ENCODE measurements at regions not wholly inside any gene's neighbourhood (a gene's known extent, or its start where the extent isn't known, plus 50 kb on each side); places are given as distances from the start of the nearest gene placed in this dataset.

DNA sequence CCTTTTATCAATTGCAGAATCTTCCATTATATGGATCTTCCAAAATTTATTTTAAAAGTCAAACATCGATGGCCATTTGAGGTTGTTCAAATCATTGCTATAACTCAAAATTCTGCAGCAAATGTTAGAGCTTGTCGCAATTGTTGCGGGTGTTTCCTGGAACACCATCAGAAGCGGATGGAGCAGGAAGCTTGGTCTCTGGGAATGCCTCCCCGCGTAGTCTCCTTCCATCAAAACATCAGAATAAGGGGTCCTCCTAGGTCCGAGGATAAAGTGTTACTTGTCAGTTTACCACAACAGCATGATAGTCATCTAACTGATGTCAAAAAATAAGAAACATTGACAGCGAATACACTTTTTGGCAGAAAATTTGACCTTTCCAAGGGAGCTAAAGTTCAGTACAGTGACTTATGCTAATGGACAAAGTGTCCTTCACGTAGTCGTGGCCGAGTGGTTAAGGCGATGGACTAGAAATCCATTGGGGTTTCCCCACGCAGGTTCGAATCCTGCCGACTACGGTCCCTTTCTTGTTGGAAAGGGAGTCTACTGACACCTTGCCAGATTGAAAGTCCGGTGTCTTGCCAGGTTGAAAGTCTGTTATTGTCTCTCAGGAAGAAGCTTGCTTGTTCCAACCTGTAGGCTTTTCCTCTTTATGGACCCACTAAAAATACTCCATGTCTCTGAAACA lies 59.0 kb upstream of the ZNF184 start:
- TF ChIP-seq RAD21 (IDR thresholded peaks at IDR 0.05) = no peak
- TF ChIP-seq, protein P1, sequence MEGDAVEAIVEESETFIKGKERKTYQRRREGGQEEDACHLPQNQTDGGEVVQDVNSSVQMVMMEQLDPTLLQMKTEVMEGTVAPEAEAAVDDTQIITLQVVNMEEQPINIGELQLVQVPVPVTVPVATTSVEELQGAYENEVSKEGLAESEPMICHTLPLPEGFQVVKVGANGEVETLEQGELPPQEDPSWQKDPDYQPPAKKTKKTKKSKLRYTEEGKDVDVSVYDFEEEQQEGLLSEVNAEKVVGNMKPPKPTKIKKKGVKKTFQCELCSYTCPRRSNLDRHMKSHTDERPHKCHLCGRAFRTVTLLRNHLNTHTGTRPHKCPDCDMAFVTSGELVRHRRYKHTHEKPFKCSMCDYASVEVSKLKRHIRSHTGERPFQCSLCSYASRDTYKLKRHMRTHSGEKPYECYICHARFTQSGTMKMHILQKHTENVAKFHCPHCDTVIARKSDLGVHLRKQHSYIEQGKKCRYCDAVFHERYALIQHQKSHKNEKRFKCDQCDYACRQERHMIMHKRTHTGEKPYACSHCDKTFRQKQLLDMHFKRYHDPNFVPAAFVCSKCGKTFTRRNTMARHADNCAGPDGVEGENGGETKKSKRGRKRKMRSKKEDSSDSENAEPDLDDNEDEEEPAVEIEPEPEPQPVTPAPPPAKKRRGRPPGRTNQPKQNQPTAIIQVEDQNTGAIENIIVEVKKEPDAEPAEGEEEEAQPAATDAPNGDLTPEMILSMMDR (IDR thresholded peaks at IDR 0.05; ENCODE audit: low read depth, low read length, missing input control) = no peak
- TF ChIP-seq, protein P2, sequence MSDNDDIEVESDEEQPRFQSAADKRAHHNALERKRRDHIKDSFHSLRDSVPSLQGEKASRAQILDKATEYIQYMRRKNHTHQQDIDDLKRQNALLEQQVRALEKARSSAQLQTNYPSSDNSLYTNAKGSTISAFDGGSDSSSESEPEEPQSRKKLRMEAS (IDR thresholded peaks at IDR 0.05) = no peak
- TF ChIP-seq, protein P3, sequence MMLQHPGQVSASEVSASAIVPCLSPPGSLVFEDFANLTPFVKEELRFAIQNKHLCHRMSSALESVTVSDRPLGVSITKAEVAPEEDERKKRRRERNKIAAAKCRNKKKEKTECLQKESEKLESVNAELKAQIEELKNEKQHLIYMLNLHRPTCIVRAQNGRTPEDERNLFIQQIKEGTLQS (IDR thresholded peaks at IDR 0.05) = no peak
- no peak for TF ChIP-seq YY1 (IDR thresholded peaks at IDR 0.05)
- no peak for TF ChIP-seq REST (IDR thresholded peaks at IDR 0.05)
- TF ChIP-seq ZBTB33 (IDR thresholded peaks at IDR 0.05) = no peak
- no peak for TF ChIP-seq SP1 (IDR thresholded peaks at IDR 0.05)
- no peak for TF ChIP-seq GABPA (IDR thresholded peaks at IDR 0.05 in 1 of 2, conservative IDR thresholded peaks at IDR 0.05 in 1 of 2)
